H1 (cell line): ENCODE measurements at regions not wholly inside any gene's neighbourhood (a gene's known extent, or its start where the extent isn't known, plus 50 kb on each side); places are given as distances from the start of the nearest gene placed in this dataset.

Source experiments
- BACH1 ChIP-seq: IDR thresholded peaks from 2 replicates; pipeline ENCODE4 v1.6.1; 2012; ENCODE audit warnings: low read length, improper control_type of control experiment
- EZH2 ChIP-seq: fragments of 200-600 bp; sonication (generic); IDR thresholded peaks from 2 replicates; pipeline ENCODE4 v1.7.1; 2012; ENCODE audit warnings: low read depth, mild to moderate bottlenecking, moderate library complexity, low read length, inconsistent platforms; ENCODE audit not compliant: severe bottlenecking
- GTF2F1 ChIP-seq: IDR thresholded peaks from 2 replicates; pipeline ENCODE4 v1.6.1; 2012; ENCODE audit warnings: low read depth, low read length, improper control_type of control experiment, borderline replicate concordance
- POLR2AphosphoS5 ChIP-seq: IDR thresholded peaks from 2 replicates; pipeline ENCODE4 v1.6.1; 2011; ENCODE audit warnings: low read depth, low read length
- SIN3A ChIP-seq, 2 experiments: IDR thresholded peaks in 1 of 2; conservative IDR thresholded peaks in 1 of 2; 2 replicates each; pipeline ENCODE4 v1.6.1; 2011 to 2012; ENCODE audit warnings: low read length in 2 of 2, improper control_type of control experiment in 1 of 2, low read depth in 1 of 2, mild to moderate bottlenecking in 1 of 2
- USF2 ChIP-seq: IDR thresholded peaks from 2 replicates; pipeline ENCODE4 v1.6.1; 2011; ENCODE audit warnings: low read length, improper control_type of control experiment
- TF ChIP-seq, protein P1 (sequence below): fragments of 300-600 bp; sonication (generic); IDR thresholded peaks from 2 replicates; pipeline ENCODE4 v1.7.1; 2012; ENCODE audit warnings: low read length, moderate library complexity, mild to moderate bottlenecking, inconsistent platforms; ENCODE audit not compliant: insufficient replicate concordance

DNA sequence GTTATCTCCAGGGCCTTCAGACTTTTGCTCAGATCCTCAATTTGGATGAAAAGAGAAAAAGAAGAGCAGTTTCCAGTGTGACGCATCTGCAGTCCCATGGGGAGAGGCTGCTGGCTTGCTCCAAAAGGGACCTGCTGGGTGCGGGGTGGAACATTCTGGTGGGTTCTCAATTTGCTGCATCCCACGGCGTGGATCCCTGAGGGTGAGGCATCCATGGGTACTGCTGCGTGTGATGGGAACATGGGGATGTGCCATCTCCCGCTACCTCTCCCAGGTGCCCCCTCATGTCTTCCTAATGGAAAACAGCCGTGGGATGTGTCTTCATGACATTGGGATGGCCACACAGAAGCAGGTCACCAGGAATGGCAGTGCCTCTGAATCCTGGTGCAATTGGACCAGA, 221.3 kb upstream of the AJAP1 start (continued):
- TF ChIP-seq, protein P1, sequence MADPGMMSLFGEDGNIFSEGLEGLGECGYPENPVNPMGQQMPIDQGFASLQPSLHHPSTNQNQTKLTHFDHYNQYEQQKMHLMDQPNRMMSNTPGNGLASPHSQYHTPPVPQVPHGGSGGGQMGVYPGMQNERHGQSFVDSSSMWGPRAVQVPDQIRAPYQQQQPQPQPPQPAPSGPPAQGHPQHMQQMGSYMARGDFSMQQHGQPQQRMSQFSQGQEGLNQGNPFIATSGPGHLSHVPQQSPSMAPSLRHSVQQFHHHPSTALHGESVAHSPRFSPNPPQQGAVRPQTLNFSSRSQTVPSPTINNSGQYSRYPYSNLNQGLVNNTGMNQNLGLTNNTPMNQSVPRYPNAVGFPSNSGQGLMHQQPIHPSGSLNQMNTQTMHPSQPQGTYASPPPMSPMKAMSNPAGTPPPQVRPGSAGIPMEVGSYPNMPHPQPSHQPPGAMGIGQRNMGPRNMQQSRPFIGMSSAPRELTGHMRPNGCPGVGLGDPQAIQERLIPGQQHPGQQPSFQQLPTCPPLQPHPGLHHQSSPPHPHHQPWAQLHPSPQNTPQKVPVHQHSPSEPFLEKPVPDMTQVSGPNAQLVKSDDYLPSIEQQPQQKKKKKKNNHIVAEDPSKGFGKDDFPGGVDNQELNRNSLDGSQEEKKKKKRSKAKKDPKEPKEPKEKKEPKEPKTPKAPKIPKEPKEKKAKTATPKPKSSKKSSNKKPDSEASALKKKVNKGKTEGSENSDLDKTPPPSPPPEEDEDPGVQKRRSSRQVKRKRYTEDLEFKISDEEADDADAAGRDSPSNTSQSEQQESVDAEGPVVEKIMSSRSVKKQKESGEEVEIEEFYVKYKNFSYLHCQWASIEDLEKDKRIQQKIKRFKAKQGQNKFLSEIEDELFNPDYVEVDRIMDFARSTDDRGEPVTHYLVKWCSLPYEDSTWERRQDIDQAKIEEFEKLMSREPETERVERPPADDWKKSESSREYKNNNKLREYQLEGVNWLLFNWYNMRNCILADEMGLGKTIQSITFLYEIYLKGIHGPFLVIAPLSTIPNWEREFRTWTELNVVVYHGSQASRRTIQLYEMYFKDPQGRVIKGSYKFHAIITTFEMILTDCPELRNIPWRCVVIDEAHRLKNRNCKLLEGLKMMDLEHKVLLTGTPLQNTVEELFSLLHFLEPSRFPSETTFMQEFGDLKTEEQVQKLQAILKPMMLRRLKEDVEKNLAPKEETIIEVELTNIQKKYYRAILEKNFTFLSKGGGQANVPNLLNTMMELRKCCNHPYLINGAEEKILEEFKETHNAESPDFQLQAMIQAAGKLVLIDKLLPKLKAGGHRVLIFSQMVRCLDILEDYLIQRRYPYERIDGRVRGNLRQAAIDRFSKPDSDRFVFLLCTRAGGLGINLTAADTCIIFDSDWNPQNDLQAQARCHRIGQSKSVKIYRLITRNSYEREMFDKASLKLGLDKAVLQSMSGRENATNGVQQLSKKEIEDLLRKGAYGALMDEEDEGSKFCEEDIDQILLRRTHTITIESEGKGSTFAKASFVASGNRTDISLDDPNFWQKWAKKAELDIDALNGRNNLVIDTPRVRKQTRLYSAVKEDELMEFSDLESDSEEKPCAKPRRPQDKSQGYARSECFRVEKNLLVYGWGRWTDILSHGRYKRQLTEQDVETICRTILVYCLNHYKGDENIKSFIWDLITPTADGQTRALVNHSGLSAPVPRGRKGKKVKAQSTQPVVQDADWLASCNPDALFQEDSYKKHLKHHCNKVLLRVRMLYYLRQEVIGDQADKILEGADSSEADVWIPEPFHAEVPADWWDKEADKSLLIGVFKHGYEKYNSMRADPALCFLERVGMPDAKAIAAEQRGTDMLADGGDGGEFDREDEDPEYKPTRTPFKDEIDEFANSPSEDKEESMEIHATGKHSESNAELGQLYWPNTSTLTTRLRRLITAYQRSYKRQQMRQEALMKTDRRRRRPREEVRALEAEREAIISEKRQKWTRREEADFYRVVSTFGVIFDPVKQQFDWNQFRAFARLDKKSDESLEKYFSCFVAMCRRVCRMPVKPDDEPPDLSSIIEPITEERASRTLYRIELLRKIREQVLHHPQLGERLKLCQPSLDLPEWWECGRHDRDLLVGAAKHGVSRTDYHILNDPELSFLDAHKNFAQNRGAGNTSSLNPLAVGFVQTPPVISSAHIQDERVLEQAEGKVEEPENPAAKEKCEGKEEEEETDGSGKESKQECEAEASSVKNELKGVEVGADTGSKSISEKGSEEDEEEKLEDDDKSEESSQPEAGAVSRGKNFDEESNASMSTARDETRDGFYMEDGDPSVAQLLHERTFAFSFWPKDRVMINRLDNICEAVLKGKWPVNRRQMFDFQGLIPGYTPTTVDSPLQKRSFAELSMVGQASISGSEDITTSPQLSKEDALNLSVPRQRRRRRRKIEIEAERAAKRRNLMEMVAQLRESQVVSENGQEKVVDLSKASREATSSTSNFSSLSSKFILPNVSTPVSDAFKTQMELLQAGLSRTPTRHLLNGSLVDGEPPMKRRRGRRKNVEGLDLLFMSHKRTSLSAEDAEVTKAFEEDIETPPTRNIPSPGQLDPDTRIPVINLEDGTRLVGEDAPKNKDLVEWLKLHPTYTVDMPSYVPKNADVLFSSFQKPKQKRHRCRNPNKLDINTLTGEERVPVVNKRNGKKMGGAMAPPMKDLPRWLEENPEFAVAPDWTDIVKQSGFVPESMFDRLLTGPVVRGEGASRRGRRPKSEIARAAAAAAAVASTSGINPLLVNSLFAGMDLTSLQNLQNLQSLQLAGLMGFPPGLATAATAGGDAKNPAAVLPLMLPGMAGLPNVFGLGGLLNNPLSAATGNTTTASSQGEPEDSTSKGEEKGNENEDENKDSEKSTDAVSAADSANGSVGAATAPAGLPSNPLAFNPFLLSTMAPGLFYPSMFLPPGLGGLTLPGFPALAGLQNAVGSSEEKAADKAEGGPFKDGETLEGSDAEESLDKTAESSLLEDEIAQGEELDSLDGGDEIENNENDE, result no peak
- TF ChIP-seq USF2, result no peak
- no peak for TF ChIP-seq GTF2F1
- TF ChIP-seq SIN3A (conservative IDR thresholded peaks at IDR 0.05 in 1 of 2, IDR thresholded peaks at IDR 0.05 in 1 of 2; ENCODE audit: low read depth in 1 of 2, low read length in 2 of 2), result no peak
- no peak for TF ChIP-seq POLR2AphosphoS5
- no peak for TF ChIP-seq EZH2
- no peak for TF ChIP-seq BACH1
